Fibroblast of pulmonary artery (primary cell): ENCODE measurements at regions not wholly inside any gene's neighbourhood (a gene's known extent, or its start where the extent isn't known, plus 50 kb on each side); places are given as distances from the start of the nearest gene placed in this dataset.

ENCODE experiments used
- DNase-seq: peaks from one replicate; pipeline ENCODE4 v3.0.0-alpha.2; 2010; ENCODE audit warnings: low read depth
- H3K4me3 ChIP-seq: replicated peaks from 2 replicates; pipeline ENCODE4 v1.5.1; 2011; ENCODE audit warnings: low read depth, mild to moderate bottlenecking, control low read depth, low read length, moderate library complexity
- CTCF ChIP-seq: IDR thresholded peaks from 2 replicates; pipeline ENCODE4 v1.5.1; 2011; ENCODE audit warnings: mild to moderate bottlenecking, control low read depth, low read length, inconsistent platforms; ENCODE audit errors: missing control alignments

- TF ChIP-seq CTCF: no peak
- H3K4me3 ChIP-seq: no peak overlapping the region
- DNase-seq: no peak
These were observed 422.1 kb upstream of the FAT3 start for GRCh38 chr11:91802475-91802874.

- DNase-seq: no peak
- no peak for TF ChIP-seq CTCF
- H3K4me3 ChIP-seq: no peak overlapping the region
These were observed 424.3 kb upstream of the FAT3 start for GRCh38 chr11:91800208-91800914.

- TF ChIP-seq CTCF: no peak
- DNase-seq: no peak
- no peak overlapping the region for H3K4me3 ChIP-seq
These were observed 426.4 kb upstream of the FAT3 start for GRCh38 chr11:91798240-91798639.

- H3K4me3 ChIP-seq: no peak overlapping the region
- DNase-seq: no peak
- no peak for TF ChIP-seq CTCF
These were observed 427.6 kb upstream of the FAT3 start for GRCh38 chr11:91796999-91797398.

GRCh38 chr11:91795139-91795887, 429.3 kb upstream of the FAT3 start:
- no peak for TF ChIP-seq CTCF
- DNase-seq: no peak

GRCh38 chr11:91794146-91794545, 430.5 kb upstream of the FAT3 start:
- H3K4me3 ChIP-seq: no peak overlapping the region
- TF ChIP-seq CTCF: no peak
- DNase-seq: no peak

More at GRCh38 chr11:91795139-91795887, 429.3 kb upstream of the FAT3 start:
- H3K4me3 ChIP-seq: no peak overlapping the region
